ENCODE measurements at regions not wholly inside any gene's neighbourhood (a gene's known extent, or its start where the extent isn't known, plus 50 kb on each side); places are given as distances from the start of the nearest gene placed in this dataset.

- dilution Hi-C loops (cut with MboI; ENCODE audit: extremely low pct_ligation_motif_present, low sequenced_read_pairs) = loop anchor here (25.0 kb wide), 1 partner anchor 555 kb away; no protein-coding TSS in a partner anchor
- DNase-seq (ENCODE audit: low read depth, low spot score) = no peak
- no peaks in the 10 kb centered on the region for H3K4me1 ChIP-seq (ENCODE audit: control insufficient read depth, extremely low read depth, insufficient read depth, low read length)
- no peaks in the 10 kb centered on the region for H3K36me3 ChIP-seq (ENCODE audit: control insufficient read depth in 2 of 2, extremely low read depth in 1 of 2, insufficient read depth in 2 of 2, low read length in 2 of 2)
- no peak overlapping the region for H3K9ac ChIP-seq (ENCODE audit: control insufficient read depth, extremely low read depth, insufficient read depth, low read length)
- H3K4me3 ChIP-seq (ENCODE audit: control insufficient read depth in 2 of 3, extremely low read depth in 1 of 3, insufficient read depth in 2 of 3, low read depth in 1 of 3, low read length in 3 of 3) = no peak overlapping the region
- no peaks in the 10 kb centered on the region for H3K9me1 ChIP-seq (ENCODE audit: control insufficient read depth, extremely low read depth, insufficient read depth, low read length)
- H3K4me2 ChIP-seq (ENCODE audit: control insufficient read depth, extremely low read depth, insufficient read depth, low read depth, low read length) = no peak overlapping the region
- H4K20me1 ChIP-seq (ENCODE audit: control insufficient read depth, extremely low read depth, insufficient read depth, low read length) = no peaks in the 10 kb centered on the region
- no peak for FAIRE-seq
- H3K27me3 ChIP-seq (ENCODE audit: control insufficient read depth, extremely low read depth, insufficient read depth, low read length) = peaks cover 8% of the 10 kb centered on the region
- H2AFZ ChIP-seq (ENCODE audit: control insufficient read depth, low read length) = no peak overlapping the region
- no peaks in the 10 kb centered on the region for H3K79me2 ChIP-seq (ENCODE audit: control insufficient read depth, insufficient read depth, low read length)
- TF ChIP-seq CTCF (optimal IDR thresholded peaks at IDR 0.05 in 1 of 3, IDR thresholded peaks at IDR 0.05 in 1 of 3, conservative IDR thresholded peaks at IDR 0.05 in 1 of 3; ENCODE audit: extremely low read depth in 1 of 3, insufficient read depth in 2 of 3, low read length in 3 of 3) (no peak), EZH2 (IDR thresholded peaks at IDR 0.05; ENCODE audit: low read length) (no peak)
- no peak overlapping the region for H3K27ac ChIP-seq (ENCODE audit: control insufficient read depth, insufficient read depth, low read length)
- H3K9me3 ChIP-seq (ENCODE audit: control insufficient read depth, low read depth, low read length) = peaks cover 2% of the 10 kb centered on the region
Observed at GRCh38 chr3:193757457-193757856, 164.4 kb downstream of the OPA1 start.

GRCh38 chr3:193761969-193762368, 169.0 kb downstream of the OPA1 start:
- no peak for FAIRE-seq
- Histone ChIP-seq H3K27ac (ENCODE audit: control insufficient read depth, insufficient read depth, low read length) (no peak overlapping the region), H3K4me3 (ENCODE audit: control insufficient read depth in 2 of 3, extremely low read depth in 1 of 3, insufficient read depth in 2 of 3, low read depth in 1 of 3, low read length in 3 of 3) (no peak overlapping the region), H3K27me3 (ENCODE audit: control insufficient read depth, extremely low read depth, insufficient read depth, low read length) (peaks cover 5% of the 10 kb centered on the region), H3K4me2 (ENCODE audit: control insufficient read depth, extremely low read depth, insufficient read depth, low read depth, low read length) (no peak overlapping the region), H4K20me1 (ENCODE audit: control insufficient read depth, extremely low read depth, insufficient read depth, low read length) (no peaks in the 10 kb centered on the region), H3K9me1 (ENCODE audit: control insufficient read depth, extremely low read depth, insufficient read depth, low read length) (no peaks in the 10 kb centered on the region), H2AFZ (ENCODE audit: control insufficient read depth, low read length) (no peak overlapping the region), H3K36me3 (ENCODE audit: control insufficient read depth in 2 of 2, extremely low read depth in 1 of 2, insufficient read depth in 2 of 2, low read length in 2 of 2) (no peaks in the 10 kb centered on the region), H3K9me3 (ENCODE audit: control insufficient read depth, low read depth, low read length) (peaks cover 2% of the 10 kb centered on the region), H3K4me1 (ENCODE audit: control insufficient read depth, extremely low read depth, insufficient read depth, low read length) (no peaks in the 10 kb centered on the region), H3K79me2 (ENCODE audit: control insufficient read depth, insufficient read depth, low read length) (no peaks in the 10 kb centered on the region), H3K9ac (ENCODE audit: control insufficient read depth, extremely low read depth, insufficient read depth, low read length) (no peak overlapping the region)
- TF ChIP-seq EZH2 (IDR thresholded peaks at IDR 0.05; ENCODE audit: low read length) (no peak), CTCF (optimal IDR thresholded peaks at IDR 0.05 in 1 of 3, IDR thresholded peaks at IDR 0.05 in 1 of 3, conservative IDR thresholded peaks at IDR 0.05 in 1 of 3; ENCODE audit: extremely low read depth in 1 of 3, insufficient read depth in 2 of 3, low read length in 3 of 3) (no peak)
- no peak for DNase-seq (ENCODE audit: low read depth, low spot score)
- dilution Hi-C loops (cut with MboI; ENCODE audit: extremely low pct_ligation_motif_present, low sequenced_read_pairs) = loop anchor here (25.0 kb wide), 1 partner anchor 550 kb away; no protein-coding TSS in a partner anchor

All from keratinocyte (primary cell).